ENCODE measurements at regions not wholly inside any gene's neighbourhood (a gene's known extent, or its start where the extent isn't known, plus 50 kb on each side); places are given as distances from the start of the nearest gene placed in this dataset.
A peak's percentile ranks its signal among the peaks of the same experiment; 100 is the strongest.

DNA sequence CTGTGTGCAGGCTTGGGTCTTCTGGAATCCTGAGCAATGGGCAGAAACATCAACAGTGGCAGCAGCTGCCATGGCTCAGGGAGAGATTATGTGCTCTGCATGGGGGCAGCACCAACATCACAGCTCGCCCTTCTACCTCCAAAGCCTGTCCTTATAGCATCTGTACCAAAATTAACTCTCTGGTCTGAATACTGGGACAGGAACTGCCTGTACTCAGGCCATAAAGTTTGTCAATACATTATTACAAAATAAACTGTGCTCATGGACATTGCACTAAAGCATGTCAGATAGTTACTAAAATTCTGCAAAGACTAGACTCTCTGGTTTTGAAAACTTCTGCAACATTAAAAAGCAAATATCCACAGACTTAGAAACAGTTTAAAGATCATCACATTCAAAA lies 91.6 kb downstream of the ZC3H11B start:
- DNase-seq = no peak

DNA sequence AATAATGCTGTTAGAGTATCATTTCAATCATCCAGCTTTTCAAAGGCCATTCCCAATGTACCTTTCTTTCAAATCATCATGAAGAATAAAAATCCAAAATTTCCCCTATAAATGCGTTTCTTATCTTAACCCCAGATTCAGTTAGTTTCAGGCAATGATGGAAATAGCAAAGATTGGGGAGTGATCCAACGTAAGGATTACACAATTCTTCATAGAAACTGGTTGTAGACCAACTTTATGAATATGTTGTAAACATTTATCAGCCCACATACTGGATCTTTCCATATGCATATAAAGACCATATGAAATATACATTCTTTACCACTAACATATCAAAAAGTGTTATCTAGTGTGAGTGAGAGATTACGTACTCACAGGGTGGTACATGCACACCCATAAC lies 92.7 kb downstream of the ZC3H11B start:
- DNase-seq = no peak

DNA sequence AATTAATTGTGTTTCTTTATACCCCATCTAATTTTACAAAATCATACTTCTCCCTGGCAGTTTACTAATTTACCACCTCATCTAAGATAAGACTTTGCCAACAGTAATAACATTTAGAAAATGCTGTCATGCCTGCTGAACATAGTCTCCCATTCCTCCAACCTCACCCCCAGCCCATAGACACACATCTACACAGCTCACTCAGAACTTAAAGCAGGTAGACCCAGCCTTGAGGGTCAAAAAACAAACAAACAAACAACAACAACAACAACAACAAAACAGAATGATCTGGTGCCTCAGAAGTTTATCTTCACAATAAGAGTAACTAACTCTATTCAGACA lies 94.0 kb downstream of the ZC3H11B start:
- DNase-seq = no peak

DNA sequence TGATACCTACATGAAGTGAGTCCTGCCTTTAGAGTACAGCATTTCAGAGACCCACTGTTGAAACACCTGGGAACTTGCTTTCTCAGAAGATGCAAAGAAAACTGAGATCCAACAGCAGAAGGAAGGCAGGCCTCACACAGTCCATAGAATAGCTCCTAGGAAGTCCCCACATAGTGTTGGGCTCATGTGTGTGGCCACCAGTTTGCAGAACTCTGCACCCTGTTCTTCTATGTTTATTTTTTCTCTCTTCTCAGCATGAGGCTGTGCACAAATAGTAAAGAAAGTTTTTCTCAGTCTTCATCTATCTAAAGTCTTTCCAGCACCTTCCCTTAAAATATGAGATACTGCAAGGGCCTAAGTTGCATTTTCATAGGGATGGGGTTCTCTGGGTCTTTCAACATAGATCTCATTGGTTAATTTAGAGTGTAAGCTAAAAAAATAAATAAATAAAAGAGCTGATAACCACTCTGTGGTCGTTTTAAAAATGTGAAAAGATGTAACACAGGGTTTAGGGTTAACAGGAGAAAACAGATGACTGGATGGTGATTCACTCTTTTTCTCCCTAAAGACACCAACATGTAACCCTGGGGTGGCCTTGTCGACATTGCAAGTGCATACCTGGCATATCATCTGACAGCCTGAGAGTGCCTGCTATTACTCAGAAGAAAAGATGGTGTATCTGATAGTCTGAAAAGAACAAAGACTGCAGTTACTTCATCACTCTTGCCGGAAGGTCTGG lies 94.6 kb downstream of the ZC3H11B start:
- DNase-seq = no peak

DNA sequence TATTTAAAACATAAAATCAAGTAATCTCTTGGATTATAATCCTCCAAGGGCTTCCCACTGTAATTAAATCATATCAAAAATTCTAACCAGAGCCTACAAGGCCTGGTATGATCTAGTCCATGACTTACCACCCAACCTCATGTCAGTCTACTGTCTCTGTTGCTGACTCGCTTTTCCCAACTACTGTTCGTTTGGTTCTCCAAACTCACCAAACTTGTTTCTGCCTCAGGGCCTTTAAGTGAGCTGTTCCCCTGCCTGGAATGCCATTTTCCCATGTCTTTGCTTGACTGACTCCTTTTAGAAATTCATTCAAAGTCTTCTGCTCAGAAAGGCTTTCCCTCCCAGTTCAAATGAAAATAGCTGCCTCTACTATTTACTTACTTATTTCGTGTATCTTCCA lies 95.9 kb downstream of the ZC3H11B start:
- DNase-seq = no peak

DNA sequence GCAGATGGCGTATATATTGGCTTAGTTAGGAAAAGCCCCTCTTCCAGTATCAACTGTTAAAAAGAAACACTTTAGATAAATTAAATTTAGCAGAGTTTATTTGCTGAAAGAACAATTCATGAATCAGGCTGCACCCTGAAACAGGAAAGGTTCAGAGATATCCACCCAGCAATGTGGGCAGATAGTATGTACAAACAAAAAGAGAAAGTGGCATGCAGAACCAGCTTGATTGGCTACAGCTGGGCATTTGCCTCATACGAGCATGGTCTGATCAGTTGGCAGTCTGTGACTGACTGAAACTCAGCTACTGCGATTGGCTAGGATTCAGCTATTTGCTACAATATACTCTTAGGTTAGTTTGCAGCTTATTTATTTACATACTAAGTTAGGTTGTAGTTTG lies 98.2 kb downstream of the ZC3H11B start:
- DNase-seq = no peak

DNA sequence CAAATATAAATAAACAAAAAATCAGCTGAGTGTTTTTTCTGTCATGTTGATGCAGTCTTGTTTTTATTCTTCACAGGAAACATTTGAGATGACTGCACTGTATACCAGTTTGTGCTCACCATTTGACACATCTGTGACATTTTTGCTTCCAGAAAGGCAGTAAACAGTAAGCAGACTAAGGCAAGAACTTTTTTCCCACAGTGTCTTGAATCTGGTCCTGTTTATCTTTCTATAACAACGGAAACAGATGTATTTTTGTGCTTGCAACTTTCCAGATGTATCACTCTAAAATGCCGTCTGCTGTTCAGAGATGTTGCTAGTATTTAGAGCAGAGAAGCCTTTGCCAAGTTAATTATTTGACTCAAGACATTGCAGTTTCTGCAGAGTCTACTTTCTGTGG lies 105.5 kb downstream of the ZC3H11B start:
- no peak for DNase-seq

DNA sequence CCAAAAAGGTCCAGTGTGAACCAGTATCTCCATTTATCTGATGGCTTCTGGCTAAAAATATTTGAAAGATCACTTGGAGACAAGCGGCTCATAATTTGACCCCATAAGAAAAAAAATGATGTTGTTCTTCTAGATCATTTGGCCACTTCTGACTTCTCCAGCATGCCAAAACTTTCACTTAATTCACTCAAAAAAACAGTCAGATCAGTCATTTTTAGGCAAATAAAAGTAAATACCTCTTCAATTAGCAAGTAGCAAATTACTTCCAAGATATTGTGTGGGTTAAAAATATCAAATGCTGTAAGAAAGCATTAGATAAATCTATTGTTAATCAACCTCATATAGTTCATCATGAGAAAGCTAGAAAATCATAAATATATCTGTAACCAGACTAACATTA lies 106.0 kb downstream of the ZC3H11B start:
- DNase-seq = no peak

DNA sequence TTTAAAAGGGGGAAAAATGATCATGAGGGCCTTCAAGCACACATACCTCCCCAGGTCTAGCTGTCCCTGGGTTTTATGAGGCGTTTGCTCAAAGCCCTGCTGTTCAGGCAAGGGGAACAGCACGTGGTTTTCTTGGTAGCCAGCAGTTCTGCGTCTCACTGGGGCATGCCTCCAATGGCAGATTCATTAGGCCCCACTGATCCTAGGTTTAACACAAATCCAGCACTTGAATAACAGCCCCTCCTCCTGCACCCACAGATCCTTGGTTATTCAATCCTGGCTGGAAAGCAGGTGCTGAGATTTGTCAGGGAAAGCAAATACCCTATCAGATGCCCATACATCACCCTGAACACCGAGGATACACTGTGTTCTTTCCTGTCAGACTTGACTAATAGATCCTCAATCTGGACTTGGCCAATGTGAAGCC lies 106.4 kb downstream of the ZC3H11B start:
- no peak for DNase-seq

DNA sequence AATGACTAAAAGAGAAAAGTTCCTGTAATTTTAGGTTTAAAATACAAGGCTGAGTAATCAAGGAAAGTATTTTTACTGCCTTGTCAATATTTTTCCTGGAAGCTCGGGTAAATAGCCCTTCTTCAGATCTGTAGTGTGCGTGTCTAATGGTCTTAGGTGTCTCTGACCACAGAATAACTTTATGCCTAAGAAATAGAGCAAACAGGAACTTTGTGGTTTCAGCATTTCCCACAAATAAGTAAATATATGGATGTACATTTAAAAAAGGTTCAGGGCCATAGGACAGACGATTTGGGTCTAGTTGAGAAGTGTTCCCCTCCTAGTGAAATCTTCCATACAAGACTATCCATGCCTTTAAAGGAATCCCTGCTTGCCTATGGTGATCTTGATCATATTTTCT lies 107.0 kb downstream of the ZC3H11B start:
- DNase-seq = no peak

DNA sequence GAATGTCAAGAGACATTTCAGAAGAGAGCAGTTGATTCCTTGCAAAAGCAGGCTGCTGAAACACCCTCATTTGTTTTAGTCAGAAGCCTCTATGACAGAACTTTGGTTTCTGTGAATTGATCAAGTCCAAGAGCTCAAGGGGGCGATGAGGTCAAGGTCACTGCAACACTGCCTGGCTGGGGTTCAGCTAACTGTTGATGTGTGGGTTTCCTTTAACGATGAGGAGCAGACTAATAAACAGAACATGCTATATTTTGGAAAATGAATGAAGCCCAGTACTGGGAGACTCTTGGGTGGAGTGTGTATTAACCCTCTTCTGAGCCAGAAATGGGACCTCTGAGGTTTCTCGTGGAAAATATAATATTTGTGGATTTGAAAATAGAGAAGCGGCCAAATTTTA lies 109.3 kb downstream of the ZC3H11B start:
- no peak for DNase-seq

DNA sequence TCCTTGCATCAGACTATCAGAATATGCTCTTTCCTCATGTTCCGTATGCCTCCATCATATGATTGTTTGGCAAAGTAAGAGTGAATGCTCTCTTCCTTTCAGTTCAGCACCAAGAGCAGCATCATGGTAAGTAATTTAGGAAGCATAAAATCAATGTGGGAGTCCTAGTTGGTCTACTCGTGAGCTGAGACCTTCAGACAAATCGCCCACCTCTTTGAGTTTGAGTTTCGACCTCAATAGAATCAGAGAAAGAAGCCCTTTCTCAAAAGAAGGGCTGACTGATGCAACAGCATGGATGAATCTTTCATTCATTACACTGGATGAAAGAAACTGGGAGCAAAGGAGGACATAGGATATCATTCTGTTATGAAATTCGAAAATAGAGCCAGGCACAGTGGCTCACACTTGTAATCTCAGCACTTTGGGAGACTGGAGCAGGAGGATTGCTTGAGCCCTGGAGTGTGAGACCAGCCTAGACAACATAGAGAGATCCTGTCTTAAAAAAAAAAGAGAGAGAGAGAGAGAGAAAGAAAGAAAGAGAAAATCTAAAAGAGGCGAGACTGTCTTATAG lies 112.5 kb downstream of the ZC3H11B start:
- DNase-seq = no peak

DNA sequence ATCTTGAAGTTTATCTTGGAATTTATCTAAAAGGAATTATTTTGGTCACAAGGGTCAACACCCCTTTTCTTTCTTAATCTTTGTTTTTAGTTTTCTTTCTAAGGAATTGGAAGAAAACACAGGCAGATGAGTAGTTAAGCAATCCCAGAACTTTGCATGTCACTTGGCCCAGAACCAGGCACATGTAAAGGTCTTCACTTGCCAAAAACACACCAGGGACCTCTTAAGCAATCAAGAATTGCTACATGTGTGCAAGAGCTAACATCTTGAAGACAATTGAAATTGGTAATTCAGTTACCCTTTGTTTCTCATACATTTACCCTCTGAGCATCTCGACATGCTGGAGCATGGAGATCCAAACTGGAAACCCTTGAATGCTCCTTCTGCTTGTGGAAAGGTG lies 114.2 kb downstream of the ZC3H11B start:
- DNase-seq = no peak

DNA sequence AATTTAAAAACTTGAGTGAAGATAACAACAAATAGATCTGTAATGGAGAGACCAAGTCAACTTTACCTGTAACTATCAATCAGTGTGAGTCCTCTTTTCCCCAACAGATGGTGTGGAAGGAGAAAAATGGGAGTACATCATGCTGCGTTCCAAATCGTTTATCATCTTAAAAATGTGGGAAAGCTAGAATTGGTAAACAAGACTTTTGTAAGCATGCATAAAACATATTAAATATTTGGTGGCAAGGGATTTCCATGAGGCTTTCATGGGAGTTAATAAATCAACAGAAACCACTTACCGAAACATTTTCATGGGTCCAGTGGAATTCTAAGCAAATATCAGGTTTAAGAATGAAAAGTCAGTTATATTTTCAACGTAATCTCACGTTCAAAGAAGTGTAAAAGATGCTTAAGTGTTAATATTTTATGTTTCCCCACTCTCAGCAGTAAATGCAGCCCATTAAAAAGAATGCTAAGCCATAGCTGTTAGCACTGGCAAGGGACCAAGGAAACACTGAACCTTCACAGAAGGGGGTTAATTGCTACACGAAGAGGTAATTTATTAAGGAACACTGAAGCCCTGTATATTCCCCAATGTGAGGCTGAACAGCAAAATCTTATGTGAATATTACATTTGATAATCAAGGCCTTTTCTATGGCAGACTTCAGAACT lies 117.0 kb downstream of the ZC3H11B start:
- peak; percentile 6 for DNase-seq

DNA sequence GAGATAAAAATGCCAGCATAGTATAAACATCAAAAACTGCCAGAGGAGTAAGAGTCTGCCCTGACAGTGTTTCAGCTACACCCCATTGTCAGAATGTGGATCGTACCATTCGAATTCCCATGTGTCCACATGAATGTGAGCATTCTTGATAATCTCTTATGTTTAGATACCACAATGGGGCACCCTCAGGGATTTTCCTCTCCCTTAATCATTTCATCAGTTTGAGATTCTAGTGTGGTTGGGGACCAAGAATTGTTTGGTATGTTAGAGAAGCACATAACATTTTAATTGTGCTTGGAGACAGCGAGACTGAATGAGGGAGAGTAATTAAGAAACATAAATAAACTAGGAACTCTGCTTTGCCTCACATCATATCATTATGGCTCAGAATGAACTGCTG lies 120.2 kb downstream of the ZC3H11B start:
- DNase-seq = no peak

DNA sequence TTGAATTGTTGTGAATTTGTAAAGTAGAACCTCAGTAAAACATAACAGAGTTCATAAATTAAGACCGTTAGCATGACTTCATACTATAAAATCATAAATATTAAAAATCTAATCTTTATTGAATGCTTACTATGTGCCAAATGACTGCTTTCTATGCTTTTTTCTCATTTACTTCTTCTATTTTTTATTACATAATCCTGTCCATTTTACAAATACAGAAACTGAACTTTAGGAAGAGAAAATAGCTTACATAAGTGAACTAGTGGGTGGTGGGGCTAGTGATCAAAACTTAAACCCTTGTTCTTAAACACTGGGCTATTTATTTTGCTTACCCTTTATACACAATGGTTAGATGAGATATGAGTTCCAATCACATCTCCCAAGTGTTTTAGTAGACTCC lies 122.3 kb downstream of the ZC3H11B start:
- DNase-seq = no peak

DNA sequence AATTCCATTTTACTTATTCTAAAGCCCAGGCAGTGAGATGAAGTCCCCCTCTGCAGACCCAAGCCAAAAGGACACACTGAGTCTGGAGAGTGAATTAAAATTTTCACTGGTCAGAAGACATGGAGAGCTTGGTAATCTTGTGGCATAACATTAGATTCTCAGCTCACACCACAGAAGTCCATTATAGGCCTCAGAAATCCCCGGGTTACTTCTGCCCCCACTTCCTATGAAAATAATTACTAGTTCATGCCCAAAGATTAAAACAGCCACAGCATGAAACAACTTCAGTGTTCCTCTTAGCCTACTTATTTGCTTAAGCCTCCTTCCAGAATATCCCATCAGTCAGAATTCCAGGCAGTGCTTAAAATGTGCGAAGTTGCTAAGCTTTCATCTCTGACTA lies 123.3 kb downstream of the ZC3H11B start:
- DNase-seq = no peak

DNA sequence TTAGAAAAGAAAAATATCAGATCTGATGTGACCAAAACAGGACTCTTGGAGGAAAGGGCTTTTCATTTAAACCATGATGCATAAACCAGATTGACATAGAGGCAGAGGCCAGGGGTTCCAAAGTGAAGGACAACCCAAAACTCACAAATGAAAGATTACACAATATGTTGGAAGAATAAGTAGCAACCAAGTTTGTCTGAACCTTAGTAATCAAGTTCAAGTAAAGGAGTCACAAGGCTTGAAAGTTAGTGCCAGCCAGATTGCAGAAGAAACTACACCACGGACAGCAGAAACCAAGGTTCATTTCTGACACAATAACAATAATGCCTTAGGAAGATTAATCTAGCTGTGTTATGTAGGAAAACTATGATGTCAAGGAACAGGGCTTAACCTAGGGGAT lies 124.6 kb downstream of the ZC3H11B start:
- no peak for DNase-seq

DNA sequence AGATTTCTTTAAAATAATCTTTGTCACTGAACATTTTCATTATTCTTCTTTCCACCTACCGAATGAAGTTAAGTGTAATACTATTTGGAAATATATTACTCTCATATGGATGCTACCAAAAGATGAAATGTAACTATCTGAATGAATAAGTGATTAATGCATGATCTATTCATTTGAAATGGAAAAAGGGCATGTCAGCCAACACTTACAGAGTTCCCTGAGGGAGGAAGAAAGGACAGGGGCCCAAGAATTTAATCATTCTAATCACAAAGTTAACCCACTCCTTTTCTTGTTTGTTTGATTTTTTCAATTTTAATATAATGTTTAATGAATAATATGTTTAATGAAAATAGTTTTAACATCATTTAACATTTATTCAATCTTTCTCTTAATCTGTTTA lies 129.4 kb downstream of the ZC3H11B start:
- no peak for DNase-seq

DNA sequence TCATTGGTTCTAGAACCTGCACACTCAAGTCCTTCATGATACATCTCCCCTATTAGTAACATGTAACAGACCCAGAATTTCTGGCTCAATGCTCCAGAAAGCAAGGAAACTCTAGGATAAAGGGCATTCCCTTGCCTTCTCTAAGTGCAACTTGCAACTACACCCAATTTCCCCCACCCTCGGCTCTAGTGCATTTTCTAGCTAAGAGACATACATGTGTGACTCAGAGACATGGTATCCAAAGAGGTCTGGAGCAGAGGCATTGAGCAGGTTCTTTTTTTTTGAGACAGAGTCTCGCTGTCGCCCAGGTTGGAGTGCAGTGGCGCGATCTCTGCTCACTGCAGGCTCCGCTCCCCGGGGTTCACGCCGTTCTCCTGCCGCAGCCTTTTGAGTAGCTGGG lies 132.9 kb downstream of the ZC3H11B start:
- no peak for DNase-seq

DNA sequence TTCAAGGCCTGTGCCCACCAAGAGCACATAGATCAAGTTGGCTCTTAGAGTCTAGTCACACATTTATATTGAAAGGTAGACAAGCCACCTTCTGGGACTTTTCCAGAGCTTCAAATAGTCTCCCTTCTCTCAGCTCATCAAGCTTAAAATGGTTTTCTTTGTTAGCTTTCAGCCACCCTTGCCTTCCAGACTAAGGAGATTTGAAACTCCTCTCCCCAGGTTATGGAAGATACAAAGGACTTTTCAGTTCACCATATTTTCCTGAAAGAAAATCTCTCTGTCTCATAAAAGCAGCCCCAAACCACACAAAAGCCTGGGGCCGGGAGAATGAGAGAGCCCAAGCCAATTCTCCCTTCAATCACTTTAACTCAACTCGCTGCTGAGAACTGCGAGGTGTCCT lies 134.1 kb downstream of the ZC3H11B start:
- no peak for DNase-seq

DNA sequence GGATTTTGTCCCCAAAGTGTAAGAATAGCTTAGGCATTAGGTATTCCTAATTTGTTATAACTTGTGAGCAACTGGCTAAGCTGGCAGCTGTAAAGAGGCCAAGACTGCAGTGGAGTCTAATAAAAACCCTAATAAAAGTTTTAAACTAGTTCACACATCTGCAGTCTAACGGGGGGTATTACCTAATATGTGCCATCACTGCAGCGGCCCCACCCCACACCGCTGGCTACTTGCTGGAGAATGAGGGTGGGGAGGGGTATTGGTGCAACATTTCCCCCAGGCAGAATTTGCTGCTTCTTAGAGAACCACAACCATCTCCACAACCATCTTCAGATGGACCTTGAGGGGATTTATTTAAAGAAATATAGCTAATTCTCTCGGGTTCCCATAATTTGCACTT lies 135.0 kb downstream of the ZC3H11B start:
- no peak for DNase-seq

DNA sequence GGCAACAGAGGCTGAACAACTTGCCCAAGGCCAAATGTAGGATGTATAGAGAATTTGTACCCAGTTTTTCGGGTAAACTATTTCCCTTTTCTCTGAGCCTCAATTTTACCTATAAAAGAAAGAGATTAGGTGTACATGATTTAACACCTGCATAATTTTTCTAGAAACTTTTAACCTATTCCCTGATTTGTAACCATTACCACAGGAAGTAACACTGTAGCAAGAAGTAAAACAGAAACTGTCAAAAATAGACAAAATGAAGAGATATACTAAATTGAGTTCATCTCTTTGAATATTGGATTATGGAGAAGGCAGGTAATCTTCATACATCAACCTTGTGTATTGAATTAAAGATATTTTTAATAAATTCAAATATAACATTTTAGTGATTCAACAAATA lies 136.2 kb downstream of the ZC3H11B start:
- no peak for DNase-seq

DNA sequence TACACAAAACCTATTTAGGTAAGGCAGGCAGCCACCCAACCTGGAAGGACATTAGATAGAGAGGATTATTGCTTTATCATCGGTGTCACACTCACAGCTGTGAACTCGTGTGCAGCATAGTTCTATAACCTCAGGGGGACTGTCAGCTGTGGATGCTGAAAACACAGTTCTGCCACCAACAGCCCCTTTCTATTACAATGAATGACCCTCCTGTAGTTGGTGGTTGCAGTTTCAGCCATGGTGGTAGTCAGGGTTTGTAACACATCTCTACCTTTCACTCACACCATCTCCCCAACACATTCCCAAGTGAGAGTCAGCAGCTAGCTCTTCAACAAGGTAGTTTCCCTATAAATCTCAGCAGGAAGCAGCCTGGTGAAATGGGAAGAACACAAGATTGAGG lies 136.8 kb downstream of the ZC3H11B start:
- no peak for DNase-seq

DNA sequence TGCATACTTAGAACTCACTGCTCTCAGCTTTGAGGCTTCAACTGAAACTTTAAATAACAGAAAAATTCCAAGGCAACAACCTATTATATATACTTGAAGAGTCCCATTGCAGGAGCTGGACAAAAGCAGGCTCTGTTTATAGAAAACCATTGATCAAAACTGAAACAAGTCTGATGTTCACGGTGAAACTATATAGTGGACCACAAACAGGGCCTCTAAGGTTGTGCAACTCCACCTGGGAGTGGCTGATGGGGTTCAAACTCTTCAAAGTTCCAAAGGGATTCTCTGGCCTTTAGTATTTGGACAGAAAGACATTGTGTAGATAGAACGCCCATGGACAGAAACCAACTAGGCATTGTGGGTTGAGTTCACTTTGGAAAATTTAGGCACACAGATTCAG lies 140.3 kb downstream of the ZC3H11B start:
- DNase-seq = no peak

Data from NCI-H748 treated with DMSO at 0.1 percent for 48 hours (cell line).